Karpas-422 (cell line): ENCODE measurements at regions not wholly inside any gene's neighbourhood (a gene's known extent, or its start where the extent isn't known, plus 50 kb on each side); places are given as distances from the start of the nearest gene placed in this dataset.

Experiments used
- DNase-seq: peaks from one replicate; pipeline ENCODE4 v3.0.0-alpha.2; 2015
- H2AFZ ChIP-seq: fragments of 200-600 bp; sonication (generic); 2 replicates; pipeline ENCODE4 v1.6.1; 2014; ENCODE audit warnings: antibody characterized with exemption, low read length, mixed read lengths
- H3K27ac ChIP-seq: fragments of 200-600 bp; sonication (generic); 2 replicates; pipeline ENCODE4 v1.5.1; 2014; ENCODE audit warnings: mild to moderate bottlenecking, low read length, moderate library complexity
- H3K27me3 ChIP-seq: fragments of 200-600 bp; sonication (generic); 2 replicates; pipeline ENCODE4 v1.6.1; 2014; ENCODE audit warnings: low read length, mixed read lengths
- H3K36me3 ChIP-seq: fragments of 200-600 bp; sonication (generic); 2 replicates; pipeline ENCODE4 v1.6.1; 2014; ENCODE audit warnings: low read length, mixed read lengths; ENCODE audit not compliant: insufficient read depth
- H3K4me1 ChIP-seq: fragments of 200-600 bp; sonication (generic); 2 replicates; pipeline ENCODE4 v1.6.1; 2014; ENCODE audit warnings: mild to moderate bottlenecking, low read length, mixed read lengths
- H3K4me2 ChIP-seq: fragments of 200-600 bp; sonication (generic); 2 replicates; pipeline ENCODE4 v1.6.1; 2014; ENCODE audit warnings: low read length, low read depth, mild to moderate bottlenecking; ENCODE audit not compliant: poor library complexity, severe bottlenecking
- H3K4me3 ChIP-seq: fragments of 200-600 bp; sonication (generic); 2 replicates; pipeline ENCODE4 v1.5.1; 2014; ENCODE audit warnings: mild to moderate bottlenecking, antibody characterized with exemption, low read length, mixed read lengths
- H3K79me2 ChIP-seq: fragments of 200-600 bp; sonication (generic); 2 replicates; pipeline ENCODE4 v1.6.1; 2014; ENCODE audit warnings: mild to moderate bottlenecking, low read length, mixed read lengths
- H3K9ac ChIP-seq: fragments of 200-600 bp; sonication (generic); 2 replicates; pipeline ENCODE4 v1.6.0; 2014; ENCODE audit warnings: low read length
- H3K9me2 ChIP-seq: fragments of 200-600 bp; sonication (generic), shearing (Covaris generic); replicated peaks from 2 replicates; pipeline ENCODE4 v1.6.0; 2014; ENCODE audit warnings: mild to moderate bottlenecking, low read length, moderate library complexity; ENCODE audit not compliant: insufficient read depth
- H3K9me3 ChIP-seq: fragments of 300-700, 200-600 bp; sonication (generic); 2 replicates; pipeline ENCODE4 v1.6.1; 2014; ENCODE audit warnings: low read length, mixed read lengths
- H4K20me1 ChIP-seq: fragments of 200-600 bp; sonication (generic); 2 replicates; pipeline ENCODE4 v1.6.1; 2014; ENCODE audit warnings: mild to moderate bottlenecking, antibody characterized with exemption, low read length, low read depth; ENCODE audit not compliant: insufficient read depth

- H3K9me2 ChIP-seq = no peaks in the 10 kb centered on the region
- H3K36me3 ChIP-seq = no peaks in the 10 kb centered on the region; the same call in 1 of the 2 replicates
- no peak overlapping the region for H2AFZ ChIP-seq
- H3K27ac ChIP-seq = no peak overlapping the region
- no peak overlapping the region for H3K4me3 ChIP-seq
- H3K9ac ChIP-seq = no peak overlapping the region
- H3K9me3 ChIP-seq = no peaks in the 10 kb centered on the region; the same call in 1 of the 2 replicates
- H3K79me2 ChIP-seq = no peaks in the 10 kb centered on the region
- no peaks in the 10 kb centered on the region for H4K20me1 ChIP-seq
- H3K4me2 ChIP-seq = no peak overlapping the region
- H3K27me3 ChIP-seq = no peaks in the 10 kb centered on the region; the same call in 1 of the 2 replicates
- peaks cover 11% of the 10 kb centered on the region for H3K4me1 ChIP-seq
- DNase-seq = no peak
These were observed 248.3 kb upstream of the GATB start for GRCh38 chr4:152009031-152009670.

- H3K4me3 ChIP-seq = no peak overlapping the region
- no peaks in the 10 kb centered on the region for H3K36me3 ChIP-seq
- 0 out of 2 replicates have a peak, but pooled peaks cover 2% of the 10 kb centered on the region for H3K27me3 ChIP-seq
- no peak for DNase-seq
- H2AFZ ChIP-seq = no peak overlapping the region
- H3K9ac ChIP-seq = no peak overlapping the region
- H3K79me2 ChIP-seq = no peaks in the 10 kb centered on the region
- H4K20me1 ChIP-seq = no peaks in the 10 kb centered on the region
- no peak overlapping the region for H3K27ac ChIP-seq
- no peak overlapping the region for H3K4me2 ChIP-seq
- H3K9me2 ChIP-seq = no peaks in the 10 kb centered on the region
- peaks cover 6% of the 10 kb centered on the region; the same call in 1 of the 2 replicates for H3K4me1 ChIP-seq
- no peaks in the 10 kb centered on the region for H3K9me3 ChIP-seq
These were observed 246.3 kb upstream of the GATB start for GRCh38 chr4:152007111-152007510.

- Histone ChIP-seq H3K9me2 (no peaks in the 10 kb centered on the region), H3K27ac (no peak overlapping the region), H3K9ac (no peak overlapping the region), H2AFZ (no peak overlapping the region; the same call in 1 of the 2 replicates), H3K79me2 (no peaks in the 10 kb centered on the region), H3K27me3 (0 out of 2 replicates have a peak, but pooled peaks cover 2% of the 10 kb centered on the region), H4K20me1 (no peaks in the 10 kb centered on the region), H3K4me1 (peaks cover under 1% of the 10 kb centered on the region; the same call in 1 of the 2 replicates), H3K4me2 (no peak overlapping the region), H3K36me3 (no peaks in the 10 kb centered on the region), H3K9me3 (no peaks in the 10 kb centered on the region), H3K4me3 (no peak overlapping the region)
- DNase-seq = no peak
These were observed 244.0 kb upstream of the GATB start for GRCh38 chr4:152004801-152005200.

- Histone ChIP-seq H2AFZ (no peak overlapping the region), H3K4me2 (no peak overlapping the region), H3K9me2 (no peaks in the 10 kb centered on the region), H3K4me1 (peaks cover 2% of the 10 kb centered on the region; the same call in 1 of the 2 replicates), H3K36me3 (no peaks in the 10 kb centered on the region), H4K20me1 (no peaks in the 10 kb centered on the region), H3K79me2 (no peaks in the 10 kb centered on the region), H3K9ac (no peak overlapping the region), H3K4me3 (no peak overlapping the region), H3K27ac (no peak overlapping the region), H3K9me3 (no peaks in the 10 kb centered on the region), H3K27me3 (0 out of 2 replicates have a peak, but pooled peaks cover 2% of the 10 kb centered on the region)
- DNase-seq = no peak
These were observed 239.7 kb upstream of the GATB start for GRCh38 chr4:152000518-152000917.

GRCh38 chr4:151998723-151999122 lies 237.9 kb upstream of the GATB start:
- no peak for DNase-seq
- Histone ChIP-seq H2AFZ (no peak overlapping the region), H3K79me2 (no peaks in the 10 kb centered on the region), H3K4me2 (no peak overlapping the region), H4K20me1 (no peaks in the 10 kb centered on the region), H3K9me2 (no peaks in the 10 kb centered on the region), H3K4me3 (no peak overlapping the region), H3K27ac (no peak overlapping the region), H3K36me3 (no peaks in the 10 kb centered on the region), H3K4me1 (peaks cover 2% of the 10 kb centered on the region; the same call in 1 of the 2 replicates), H3K27me3 (0 out of 2 replicates have a peak, but pooled peaks cover 2% of the 10 kb centered on the region), H3K9ac (no peak overlapping the region), H3K9me3 (no peaks in the 10 kb centered on the region)

GRCh38 chr4:151997461-151997860 lies 236.7 kb upstream of the GATB start:
- no peaks in the 10 kb centered on the region for H3K36me3 ChIP-seq
- H3K27ac ChIP-seq = no peak overlapping the region
- H3K4me1 ChIP-seq = peaks cover 2% of the 10 kb centered on the region; the same call in 1 of the 2 replicates
- 0 out of 2 replicates have a peak, but pooled peaks cover under 1% of the 10 kb centered on the region for H3K27me3 ChIP-seq
- no peak overlapping the region for H2AFZ ChIP-seq
- no peaks in the 10 kb centered on the region for H3K9me2 ChIP-seq
- H3K9me3 ChIP-seq = no peaks in the 10 kb centered on the region
- no peak for DNase-seq
- H3K4me3 ChIP-seq = no peak overlapping the region
- no peak overlapping the region for H3K9ac ChIP-seq
- no peaks in the 10 kb centered on the region for H4K20me1 ChIP-seq
- no peak overlapping the region for H3K4me2 ChIP-seq
- H3K79me2 ChIP-seq = no peaks in the 10 kb centered on the region

GRCh38 chr4:151994429-151994828 lies 233.6 kb upstream of the GATB start:
- Histone ChIP-seq H3K36me3 (no peaks in the 10 kb centered on the region), H2AFZ (no peak overlapping the region), H3K4me3 (no peak overlapping the region), H3K4me1 (peaks cover 2% of the 10 kb centered on the region; the same call in 1 of the 2 replicates), H3K27ac (no peak overlapping the region), H3K9me3 (no peaks in the 10 kb centered on the region), H3K4me2 (no peak overlapping the region), H3K79me2 (no peaks in the 10 kb centered on the region), H3K9ac (no peak overlapping the region), H4K20me1 (no peaks in the 10 kb centered on the region), H3K27me3 (no peaks in the 10 kb centered on the region), H3K9me2 (no peaks in the 10 kb centered on the region)
- DNase-seq = no peak

- Histone ChIP-seq H3K79me2 (no peaks in the 10 kb centered on the region), H2AFZ (no peak overlapping the region), H3K4me1 (peaks cover 2% of the 10 kb centered on the region; the same call in 1 of the 2 replicates), H4K20me1 (no peaks in the 10 kb centered on the region), H3K27me3 (no peaks in the 10 kb centered on the region), H3K9me3 (no peaks in the 10 kb centered on the region), H3K4me3 (no peak overlapping the region), H3K4me2 (no peak overlapping the region), H3K36me3 (no peaks in the 10 kb centered on the region), H3K9me2 (no peaks in the 10 kb centered on the region), H3K27ac (no peak overlapping the region), H3K9ac (no peak overlapping the region)
- DNase-seq = no peak
These were observed 232.7 kb upstream of the GATB start for GRCh38 chr4:151993521-151993920.
